ENCODE measurements at regions not wholly inside any gene's neighbourhood (a gene's known extent, or its start where the extent isn't known, plus 50 kb on each side); places are given as distances from the start of the nearest gene placed in this dataset.

DNA sequence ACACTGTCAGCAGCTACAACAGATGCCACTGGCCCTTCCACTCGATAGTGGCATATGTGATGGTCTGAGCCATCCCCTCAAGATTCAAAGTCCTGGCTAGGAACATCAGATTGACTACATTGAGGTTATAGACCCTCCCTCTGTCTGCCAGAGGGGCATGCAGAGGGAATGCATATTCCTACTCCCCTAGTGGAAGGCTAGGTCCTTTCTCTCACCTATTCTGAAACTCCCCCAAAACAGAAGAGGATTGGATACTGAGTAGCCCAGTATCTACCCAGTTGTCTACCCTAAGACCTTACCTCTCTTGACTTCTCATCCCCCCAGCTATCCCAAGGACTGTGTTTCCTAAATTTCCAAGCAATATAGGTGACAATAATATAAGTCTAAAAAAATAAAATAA lies 78.5 kb upstream of the PDE4D start:
- TF ChIP-seq, protein P1, sequence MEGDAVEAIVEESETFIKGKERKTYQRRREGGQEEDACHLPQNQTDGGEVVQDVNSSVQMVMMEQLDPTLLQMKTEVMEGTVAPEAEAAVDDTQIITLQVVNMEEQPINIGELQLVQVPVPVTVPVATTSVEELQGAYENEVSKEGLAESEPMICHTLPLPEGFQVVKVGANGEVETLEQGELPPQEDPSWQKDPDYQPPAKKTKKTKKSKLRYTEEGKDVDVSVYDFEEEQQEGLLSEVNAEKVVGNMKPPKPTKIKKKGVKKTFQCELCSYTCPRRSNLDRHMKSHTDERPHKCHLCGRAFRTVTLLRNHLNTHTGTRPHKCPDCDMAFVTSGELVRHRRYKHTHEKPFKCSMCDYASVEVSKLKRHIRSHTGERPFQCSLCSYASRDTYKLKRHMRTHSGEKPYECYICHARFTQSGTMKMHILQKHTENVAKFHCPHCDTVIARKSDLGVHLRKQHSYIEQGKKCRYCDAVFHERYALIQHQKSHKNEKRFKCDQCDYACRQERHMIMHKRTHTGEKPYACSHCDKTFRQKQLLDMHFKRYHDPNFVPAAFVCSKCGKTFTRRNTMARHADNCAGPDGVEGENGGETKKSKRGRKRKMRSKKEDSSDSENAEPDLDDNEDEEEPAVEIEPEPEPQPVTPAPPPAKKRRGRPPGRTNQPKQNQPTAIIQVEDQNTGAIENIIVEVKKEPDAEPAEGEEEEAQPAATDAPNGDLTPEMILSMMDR (IDR thresholded peaks at IDR 0.05): no peak
- no peak for TF ChIP-seq EZH2 (IDR thresholded peaks at IDR 0.05; ENCODE audit: borderline replicate concordance, insufficient read depth, low read depth, low read length, poor library complexity, severe bottlenecking)
